HG03469 (cell line): ENCODE measurements at regions not wholly inside any gene's neighbourhood (a gene's known extent, or its start where the extent isn't known, plus 50 kb on each side); places are given as distances from the start of the nearest gene placed in this dataset.

Source experiments
- ATAC-seq: cut with Tn5 transposase; IDR thresholded peaks from one replicate; pipeline ENCODE4 v1.9.1; 2021; ENCODE audit warnings: mild to moderate bottlenecking, moderate library complexity, moderate number of reproducible peaks; ENCODE audit not compliant: unreplicated experiment

- ATAC-seq: no peak
Measured at GRCh38 chr2:128982670-128983069, 664.0 kb upstream of the HS6ST1 start.

GRCh38 chr2:128983094-128983493 is 664.4 kb upstream of the HS6ST1 start:
- no peak for ATAC-seq

GRCh38 chr2:128984081-128984480 is 665.4 kb upstream of the HS6ST1 start:
- ATAC-seq: no peak

- no peak for ATAC-seq
Measured at GRCh38 chr2:128984855-128985254, 666.2 kb upstream of the HS6ST1 start.

GRCh38 chr2:128986026-128986715 is 667.5 kb upstream of the HS6ST1 start:
- no peak for ATAC-seq

GRCh38 chr2:128986867-128987268 is 668.2 kb upstream of the HS6ST1 start:
- no peak for ATAC-seq

- ATAC-seq: no peak
Measured at GRCh38 chr2:128988326-128988725, 669.7 kb upstream of the HS6ST1 start.

- ATAC-seq: no peak
Measured at GRCh38 chr2:128988967-128989366, 670.3 kb upstream of the HS6ST1 start.

GRCh38 chr2:128995086-128995485 is 676.4 kb upstream of the HS6ST1 start:
- no peak for ATAC-seq

GRCh38 chr2:128996078-128996477 is 677.4 kb upstream of the HS6ST1 start:
- no peak for ATAC-seq

- no peak for ATAC-seq
Measured at GRCh38 chr2:128997166-128997866, 678.6 kb upstream of the HS6ST1 start.

- ATAC-seq: no peak
Measured at GRCh38 chr2:129001926-129002325, 683.3 kb upstream of the HS6ST1 start.

- no peak for ATAC-seq
Measured at GRCh38 chr2:129002751-129003150, 684.1 kb upstream of the HS6ST1 start.

GRCh38 chr2:129004485-129004884 is 685.8 kb upstream of the HS6ST1 start:
- ATAC-seq: no peak

GRCh38 chr2:129004940-129005490 is 686.3 kb upstream of the HS6ST1 start:
- no peak for ATAC-seq

- ATAC-seq: no peak
Measured at GRCh38 chr2:129006135-129006886, 687.6 kb upstream of the HS6ST1 start.

GRCh38 chr2:129006901-129007300 is 688.2 kb upstream of the HS6ST1 start:
- no peak for ATAC-seq

GRCh38 chr2:129008055-129008880 is 689.6 kb upstream of the HS6ST1 start:
- ATAC-seq: no peak

- no peak for ATAC-seq
Measured at GRCh38 chr2:129008881-129009554, 690.4 kb upstream of the HS6ST1 start.

GRCh38 chr2:129009555-129010146 is 691.0 kb upstream of the HS6ST1 start:
- no peak for ATAC-seq
